ENCODE measurements at regions not wholly inside any gene's neighbourhood (a gene's known extent, or its start where the extent isn't known, plus 50 kb on each side); places are given as distances from the start of the nearest gene placed in this dataset.
"Not testable (repeated sequence)": the region's sequence is repeated elsewhere in the genome, so short reads cannot be mapped to it uniquely, and the experiment has no call there.

DNA sequence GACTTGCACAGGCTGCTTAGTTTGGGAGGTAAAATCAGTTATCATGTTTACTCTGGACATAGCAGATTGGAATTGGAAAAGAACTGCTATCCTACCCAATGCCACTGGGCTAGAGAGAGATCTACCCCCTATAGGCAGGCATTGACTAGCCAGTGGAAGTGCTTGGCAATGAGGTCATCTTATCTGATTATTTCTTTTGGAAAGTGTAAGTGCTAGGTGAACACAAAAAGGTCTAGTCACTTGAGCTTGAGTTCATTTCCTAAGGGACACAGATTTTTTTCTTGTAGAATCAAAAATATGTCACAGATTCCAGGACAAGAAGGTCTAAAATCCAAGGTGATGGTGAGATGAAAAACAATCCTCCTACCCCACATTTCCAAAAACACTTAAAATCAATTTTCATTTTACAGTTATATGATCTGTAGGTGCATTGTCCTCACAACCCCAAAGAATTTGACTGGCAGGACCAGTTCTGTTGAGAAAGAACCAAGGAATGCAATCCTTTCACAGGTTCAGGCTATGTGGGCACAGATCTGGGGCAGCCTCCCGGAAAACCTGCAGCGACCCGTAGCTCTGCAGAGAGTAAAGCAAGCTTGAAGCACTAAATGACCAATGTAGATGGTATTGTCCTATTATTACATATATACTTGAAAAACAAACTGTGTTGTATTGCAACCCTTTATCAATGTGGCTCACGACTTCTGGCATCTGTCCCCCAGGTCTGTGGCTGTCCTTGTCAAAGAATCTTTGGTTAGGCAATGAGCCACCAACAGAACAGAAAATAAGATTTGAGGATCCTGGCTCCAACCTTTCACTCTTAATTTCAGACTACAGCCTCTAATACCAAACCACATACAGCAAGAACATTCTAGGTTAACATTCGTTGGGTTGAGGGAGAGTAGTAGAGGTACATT, 67.3 kb upstream of the ADTRP start:
- DNase-seq = peak; percentile 11

- DNase-seq = not testable (repeated sequence)
Observed at GRCh38 chr6:11842795-11843194, 64.2 kb upstream of the ADTRP start.

GRCh38 chr6:11835065-11835464, 56.5 kb upstream of the ADTRP start:
- no peak for DNase-seq

- no peak for DNase-seq
Observed at GRCh38 chr6:11833626-11834592, 55.3 kb upstream of the ADTRP start.

- DNase-seq = no peak
Observed at GRCh38 chr6:11831653-11832052, 53.0 kb upstream of the ADTRP start.

DNA sequence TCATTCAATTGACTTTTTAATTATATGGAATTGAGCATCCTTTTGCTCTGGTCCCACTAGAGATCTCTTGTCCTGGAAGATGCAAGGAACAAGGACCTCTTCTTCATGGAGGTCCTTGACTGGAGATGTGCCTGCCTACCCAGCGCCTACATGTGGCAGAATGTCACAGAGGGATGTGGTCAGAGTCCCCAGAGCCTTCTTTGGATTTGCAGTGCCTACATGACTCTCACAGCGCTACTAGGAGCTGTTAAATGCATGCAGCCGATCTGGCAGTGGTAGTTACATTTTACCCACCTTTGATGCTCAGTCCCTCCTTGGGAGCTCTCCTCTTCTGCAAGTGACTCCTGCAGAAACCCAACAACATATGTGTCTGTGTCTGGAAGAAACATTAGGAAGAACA, 51.9 kb upstream of the ADTRP start:
- DNase-seq = no peak

DNA sequence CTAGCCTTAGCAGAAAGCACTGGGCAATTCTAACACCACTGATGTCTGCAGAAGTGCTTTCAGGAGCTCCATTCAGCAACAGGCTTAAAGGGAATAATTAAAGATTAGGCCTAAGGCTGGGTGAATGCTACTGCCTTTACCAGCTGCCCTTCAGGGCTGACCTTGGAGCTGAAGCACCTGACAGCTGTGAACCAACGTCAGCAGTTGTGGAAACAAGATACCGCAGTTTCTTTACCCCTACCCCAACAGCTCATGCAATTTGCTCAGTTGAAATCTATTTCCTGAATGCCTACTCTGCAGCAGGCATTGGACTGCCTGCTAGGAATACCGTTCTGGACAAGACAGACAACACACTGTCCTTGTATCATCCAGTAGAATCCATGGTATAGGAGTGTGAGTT, 51.5 kb upstream of the ADTRP start:
- DNase-seq = no peak

DNA sequence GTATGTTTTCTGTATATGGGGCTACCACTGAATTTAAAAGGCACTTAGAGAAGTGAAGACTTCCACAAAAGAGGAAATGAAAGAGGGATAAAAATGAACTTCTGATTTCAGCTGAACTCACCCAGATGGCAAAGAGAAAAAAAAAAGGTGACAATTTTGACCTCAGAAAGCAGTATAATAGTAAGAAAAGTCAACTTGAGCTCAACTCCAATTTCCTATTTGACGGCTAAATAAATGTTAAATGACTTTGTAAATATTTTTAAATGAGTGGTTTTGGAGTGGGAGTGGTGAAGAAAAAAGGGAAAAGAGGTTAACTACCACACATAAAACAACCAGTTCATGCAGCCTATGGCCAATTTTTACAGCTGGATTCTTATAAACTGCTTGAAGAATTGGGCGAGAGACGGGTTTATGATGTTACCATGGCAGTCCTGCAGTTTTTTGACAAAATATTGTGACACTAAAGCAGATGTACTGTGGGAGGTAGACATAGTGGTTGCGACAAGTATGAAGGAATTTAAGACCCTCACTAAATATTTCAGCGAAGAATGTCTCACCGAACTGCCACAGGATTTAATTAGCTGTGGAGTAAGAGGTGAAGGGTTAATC, 49.8 kb upstream of the ADTRP start:
- DNase-seq = no peak

Measured in hematopoietic multipotent progenitor cell treated with erythropoietin and hydrocortisone succinate and interleukin-3 and kit ligand, for 4 days (in vitro differentiated cells).